H9 (cell line): ENCODE measurements at regions not wholly inside any gene's neighbourhood (a gene's known extent, or its start where the extent isn't known, plus 50 kb on each side); places are given as distances from the start of the nearest gene placed in this dataset.

Experiments used
- DNase-seq: peaks from one replicate; pipeline ENCODE4 v3.0.0-alpha.2; 2017
- H2AFZ ChIP-seq: one replicate; pipeline ENCODE4 v1.6.1; 2013; ENCODE audit warnings: mild to moderate bottlenecking, low read length, control low read depth, moderate library complexity
- H2AK5ac ChIP-seq: 2 replicates; pipeline ENCODE4 v1.6.1; 2013; ENCODE audit warnings: low read length, control low read depth, mixed read lengths; ENCODE audit not compliant: insufficient read length
- H2BK120ac ChIP-seq: one replicate; pipeline ENCODE4 v1.6.1; 2013; ENCODE audit warnings: low read depth, mild to moderate bottlenecking, low read length, control low read depth, inconsistent platforms; ENCODE audit not compliant: poor library complexity, severe bottlenecking
- H2BK12ac ChIP-seq: 2 replicates; pipeline ENCODE4 v1.6.1; 2013; ENCODE audit warnings: low read length, control low read depth, mixed read lengths, low read depth; ENCODE audit not compliant: insufficient read length
- H2BK15ac ChIP-seq: 2 replicates; pipeline ENCODE4 v1.6.1; 2013; ENCODE audit warnings: low read depth, low read length, control low read depth
- H2BK20ac ChIP-seq: one replicate; pipeline ENCODE4 v1.6.1; 2013; ENCODE audit warnings: low read depth, mild to moderate bottlenecking, low read length, control low read depth, inconsistent platforms; ENCODE audit not compliant: poor library complexity, severe bottlenecking
- H2BK5ac ChIP-seq: 2 replicates; pipeline ENCODE4 v1.6.1; 2013; ENCODE audit warnings: low read length, control low read depth, mixed read lengths; ENCODE audit not compliant: insufficient read length
- H3K14ac ChIP-seq: 2 replicates; pipeline ENCODE4 v1.6.1; 2013; ENCODE audit warnings: low read length, control low read depth; ENCODE audit not compliant: insufficient read depth
- H3K18ac ChIP-seq: 2 replicates; pipeline ENCODE4 v1.6.1; 2013; ENCODE audit warnings: low read depth, mild to moderate bottlenecking, mixed read lengths, low read length, control low read depth; ENCODE audit not compliant: insufficient read length
- H3K23ac ChIP-seq: 2 replicates; pipeline ENCODE4 v1.6.1; 2013; ENCODE audit warnings: low read length, control low read depth, mixed read lengths, low read depth; ENCODE audit not compliant: insufficient read length
- H3K23me2 ChIP-seq: 2 replicates; pipeline ENCODE4 v1.6.1; 2013; ENCODE audit warnings: low read depth, mild to moderate bottlenecking, mixed read lengths, low read length, control low read depth; ENCODE audit not compliant: insufficient read length, poor library complexity, severe bottlenecking
- H3K27ac ChIP-seq: 2 replicates; pipeline ENCODE4 v1.5.1; 2013; ENCODE audit warnings: low read length, control low read depth, mixed read lengths, low read depth; ENCODE audit not compliant: insufficient read length
- H3K27me3 ChIP-seq: 2 replicates; pipeline ENCODE4 v1.6.1; 2013; ENCODE audit warnings: low read length, control low read depth, inconsistent platforms; ENCODE audit not compliant: insufficient read depth
- H3K4ac ChIP-seq: 2 replicates; pipeline ENCODE4 v1.6.1; 2013; ENCODE audit warnings: low read depth, mild to moderate bottlenecking, control low read depth, inconsistent platforms, low read length, moderate library complexity
- H3K4me1 ChIP-seq: 2 replicates; pipeline ENCODE4 v1.6.1; 2013; ENCODE audit warnings: low read length, control low read depth, inconsistent platforms; ENCODE audit not compliant: insufficient read depth
- H3K4me2 ChIP-seq: 2 replicates; pipeline ENCODE4 v1.6.1; 2013; ENCODE audit warnings: low read length, control low read depth, mixed read lengths; ENCODE audit not compliant: insufficient read length, insufficient read depth
- H3K56ac ChIP-seq: 2 replicates; pipeline ENCODE4 v1.6.1; 2013; ENCODE audit warnings: low read depth, mild to moderate bottlenecking, mixed read lengths, low read length, control low read depth; ENCODE audit not compliant: insufficient read length
- H3K79me1 ChIP-seq: 2 replicates; pipeline ENCODE4 v1.6.1; 2013; ENCODE audit warnings: low read depth, mild to moderate bottlenecking, moderate library complexity, low read length, control low read depth, inconsistent platforms; ENCODE audit not compliant: insufficient read depth, poor library complexity, severe bottlenecking
- H3K79me2 ChIP-seq: 2 replicates; pipeline ENCODE4 v1.6.1; 2013; ENCODE audit warnings: low read length, control low read depth, inconsistent platforms; ENCODE audit not compliant: insufficient read depth
- H3K9ac ChIP-seq: 2 replicates; pipeline ENCODE4 v1.6.1; 2013; ENCODE audit warnings: low read length, control low read depth, mixed read lengths; ENCODE audit not compliant: insufficient read length; ENCODE audit errors: extremely low read depth
- H3K9me3 ChIP-seq: one replicate; pipeline ENCODE4 v1.6.1; 2013; ENCODE audit warnings: low read depth, low read length, inconsistent platforms; ENCODE audit not compliant: control insufficient read depth
- H3T11ph ChIP-seq: one replicate; pipeline ENCODE4 v1.6.1; 2013; ENCODE audit warnings: mild to moderate bottlenecking, low read length, control low read depth, inconsistent platforms
- H4K20me1 ChIP-seq: one replicate; pipeline ENCODE4 v1.6.1; 2013; ENCODE audit not compliant: control insufficient read depth, insufficient read length, insufficient read depth
- H4K5ac ChIP-seq: 2 replicates; pipeline ENCODE4 v1.6.1; 2013; ENCODE audit warnings: low read depth, mild to moderate bottlenecking, mixed read lengths, low read length, control low read depth; ENCODE audit not compliant: insufficient read length
- H4K8ac ChIP-seq: replicated peaks from 2 replicates; pipeline ENCODE4 v1.6.1; 2013; ENCODE audit warnings: low read length, control low read depth, mixed read lengths, low read depth; ENCODE audit not compliant: insufficient read length
- H4K91ac ChIP-seq: 2 replicates; pipeline ENCODE4 v1.6.1; 2013; ENCODE audit warnings: low read depth, mild to moderate bottlenecking, moderate library complexity, mixed read lengths, low read length, control low read depth; ENCODE audit not compliant: insufficient read length
- H3K27ac Mint-ChIP-seq, 3 experiments: 2 replicates in 2 of 3; 3 replicates in 1 of 3; pipeline ENCODE4 v1.8.0; 2020 to 2021; ENCODE audit warnings: mixed read lengths in 3 of 3, mild to moderate bottlenecking in 1 of 3, moderate library complexity in 1 of 3
- H3K27me3 Mint-ChIP-seq: 2 replicates; pipeline ENCODE4 v1.8.0; 2021; ENCODE audit warnings: low read depth, mild to moderate bottlenecking, moderate library complexity, mixed read lengths
- H3K36me3 Mint-ChIP-seq, 3 experiments: 2 replicates in 2 of 3; 3 replicates in 1 of 3; pipeline ENCODE4 v1.8.0; 2020 to 2021; ENCODE audit warnings: low read depth in 3 of 3, mixed read lengths in 3 of 3; ENCODE audit not compliant: insufficient read depth in 1 of 3
- H3K4me1 Mint-ChIP-seq, 2 experiments: 2 replicates each; pipeline ENCODE4 v1.8.0; 2020; ENCODE audit warnings: mixed read lengths in 2 of 2
- H3K4me3 Mint-ChIP-seq, 2 experiments: 2 replicates in 1 of 2; 3 replicates in 1 of 2; pipeline ENCODE4 v1.8.0; 2020 to 2021; ENCODE audit warnings: mild to moderate bottlenecking in 2 of 2, mixed read lengths in 2 of 2, moderate library complexity in 1 of 2
- H3K9me3 Mint-ChIP-seq, 2 experiments: 2 replicates in 1 of 2; 3 replicates in 1 of 2; pipeline ENCODE4 v1.8.0; 2020; ENCODE audit warnings: mild to moderate bottlenecking in 2 of 2, mixed read lengths in 2 of 2, moderate library complexity in 1 of 2
- CTCF ChIP-seq: fragments of 200-600 bp; sonication (generic); conservative IDR thresholded peaks from 3 replicates; pipeline ENCODE4 v1.8.0; 2021; ENCODE audit warnings: antibody characterized with exemption, mild to moderate bottlenecking
- WGBS: extraction: QIAGEN DNeasy Blood & Tissue Kit; methylation state at CpG from one replicate; pipeline ENCODE4 v1.1.7; 2013; ENCODE audit warnings: missing lambda C conversion rate, low lambda C conversion rate, mixed read lengths; ENCODE audit not compliant: insufficient read length; ENCODE audit errors: extremely low coverage; 5-methylcytosine and 5-hydroxymethylcytosine counted together

- Histone ChIP-seq H3K9ac (no peak overlapping the region), H4K8ac (no peak overlapping the region)
- DNase-seq, result peak; percentile 65
Measured at GRCh38 chr11:128174465-128175291, 412.7 kb downstream of the ETS1 start.

More at GRCh38 chr11:128174465-128175291, 412.7 kb downstream of the ETS1 start:
- no peak overlapping the region for H2BK15ac ChIP-seq
- no CpG with 5 or more reads among the region's 7 CpGs for WGBS
- no peak overlapping the region for H3K4me2 ChIP-seq
- peaks cover 3% of the 10 kb centered on the region; the same call in 1 of the 2 replicates for H3K4me1 ChIP-seq
- Mint-ChIP-seq H3K9me3 (no peaks in the 10 kb centered on the region), H3K36me3 (no peaks in the 10 kb centered on the region), H3K4me1 (peaks cover 12% of the 10 kb centered on the region in 2 experiments), H3K27me3 (no peaks in the 10 kb centered on the region), H3K4me3 (no peak overlapping the region), H3K27ac (peak overlapping the region in 2 of 3 experiments; percentile 29 to 42; a peak in 4 of 7 replicates)
- peak overlapping the region; percentile 59 for H3K27ac ChIP-seq
- no peak overlapping the region for H3T11ph ChIP-seq
- H3K9me3 ChIP-seq, result no peaks in the 10 kb centered on the region
- H3K14ac ChIP-seq, result no peak overlapping the region
- H2BK12ac ChIP-seq, result no peak overlapping the region
- H3K56ac ChIP-seq, result no peak overlapping the region
- H4K5ac ChIP-seq, result no peak overlapping the region
- H2AK5ac ChIP-seq, result no peak overlapping the region
- no peaks in the 10 kb centered on the region for H3K79me1 ChIP-seq
- H2AFZ ChIP-seq, result no peak overlapping the region
- H2BK5ac ChIP-seq, result no peak overlapping the region
- no peak for TF ChIP-seq CTCF
- no peaks in the 10 kb centered on the region for H3K79me2 ChIP-seq
- no peaks in the 10 kb centered on the region for H3K23me2 ChIP-seq
- H2BK20ac ChIP-seq, result no peak overlapping the region
- no peaks in the 10 kb centered on the region for H4K20me1 ChIP-seq
- no peaks in the 10 kb centered on the region for H3K27me3 ChIP-seq
- H3K23ac ChIP-seq, result no peak overlapping the region
- no peak overlapping the region for H3K18ac ChIP-seq
- H4K91ac ChIP-seq, result no peak overlapping the region
- H2BK120ac ChIP-seq, result no peak overlapping the region
- no peak overlapping the region for H3K4ac ChIP-seq
